ENCODE measurements at regions not wholly inside any gene's neighbourhood (a gene's known extent, or its start where the extent isn't known, plus 50 kb on each side); places are given as distances from the start of the nearest gene placed in this dataset.

GRCh38 chr5:18985171-18985758, 1002.7 kb downstream of the CDH18 start:
- H3K4me3 ChIP-seq (ENCODE audit: low read depth, low read length) = no peak overlapping the region
- TF ChIP-seq CTCF (IDR thresholded peaks at IDR 0.05; ENCODE audit: insufficient read depth in 1 of 2, low read depth in 1 of 2, low read length in 1 of 2, severe bottlenecking in 1 of 2, unreplicated experiment in 1 of 2) = no peak
- no peaks in the 10 kb centered on the region for H3K4me1 Mint-ChIP-seq (ENCODE audit: low read depth, unreplicated experiment)
- H3K36me3 ChIP-seq (ENCODE audit: control insufficient read depth, insufficient read depth, low read length) = no peaks in the 10 kb centered on the region
- no peaks in the 10 kb centered on the region for H3K9me3 Mint-ChIP-seq (ENCODE audit: unreplicated experiment)
- POLR2A ChIA-PET = no interaction called here
- no peaks in the 10 kb centered on the region for H3K4me1 ChIP-seq
- intact Hi-C loops (cut with micrococcal nuclease; ENCODE audit: unreplicated experiment) = no loop called here
- no peak overlapping the region for H3K4me3 Mint-ChIP-seq (ENCODE audit: unreplicated experiment)
- DNase-seq = no peak
- H3K27ac Mint-ChIP-seq (ENCODE audit: unreplicated experiment) = no peak overlapping the region
- H3K9me3 ChIP-seq = no peaks in the 10 kb centered on the region
- H3K27me3 Mint-ChIP-seq (ENCODE audit: insufficient read depth, unreplicated experiment) = no peaks in the 10 kb centered on the region
- no peaks in the 10 kb centered on the region for H3K36me3 Mint-ChIP-seq (ENCODE audit: insufficient read depth, unreplicated experiment)
- CTCF ChIA-PET = no interaction called here
- H3K27me3 ChIP-seq (replicated peaks; ENCODE audit: control insufficient read depth, insufficient read depth, low read length) = no peaks in the 10 kb centered on the region
- BruUV-seq (replicated peaks) = no TSS peak

DNA sequence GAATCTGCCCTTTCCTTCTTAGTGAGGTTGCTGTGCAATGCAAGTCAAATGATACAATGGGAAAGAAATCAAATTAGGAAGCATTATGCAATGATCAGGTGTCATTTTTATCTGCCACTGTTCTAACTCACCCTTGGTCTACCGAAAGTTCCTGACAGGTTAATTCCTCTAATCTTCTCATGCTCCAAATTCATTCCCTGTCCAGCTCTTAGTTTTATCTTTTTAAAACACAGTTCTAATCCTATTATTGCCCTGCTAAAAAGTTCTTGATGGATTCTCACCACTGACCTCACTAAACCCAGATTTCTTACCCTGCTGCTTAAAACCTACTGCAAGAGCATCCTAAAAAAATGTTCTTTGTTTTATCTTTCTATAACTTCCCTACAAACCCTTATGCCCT, 1000.9 kb downstream of the CDH18 start:
- no TSS peak for BruUV-seq (replicated peaks)
- Mint-ChIP-seq H3K9me3 (ENCODE audit: unreplicated experiment) (no peaks in the 10 kb centered on the region), H3K4me3 (ENCODE audit: unreplicated experiment) (no peak overlapping the region), H3K27ac (ENCODE audit: unreplicated experiment) (no peak overlapping the region), H3K4me1 (ENCODE audit: low read depth, unreplicated experiment) (no peaks in the 10 kb centered on the region), H3K36me3 (ENCODE audit: insufficient read depth, unreplicated experiment) (no peaks in the 10 kb centered on the region), H3K27me3 (ENCODE audit: insufficient read depth, unreplicated experiment) (no peaks in the 10 kb centered on the region)
- no peaks in the 10 kb centered on the region for H3K27me3 ChIP-seq (replicated peaks; ENCODE audit: control insufficient read depth, insufficient read depth, low read length)
- ChIA-PET POLR2A (no interaction called here), CTCF (no interaction called here)
- no peak overlapping the region for H3K4me3 ChIP-seq (ENCODE audit: low read depth, low read length)
- DNase-seq = no peak
- no peaks in the 10 kb centered on the region for H3K4me1 ChIP-seq
- no peaks in the 10 kb centered on the region for H3K36me3 ChIP-seq (ENCODE audit: control insufficient read depth, insufficient read depth, low read length)
- H3K9me3 ChIP-seq = no peaks in the 10 kb centered on the region
- intact Hi-C loops (cut with micrococcal nuclease; ENCODE audit: unreplicated experiment) = no loop called here
- no peak for TF ChIP-seq CTCF (IDR thresholded peaks at IDR 0.05; ENCODE audit: insufficient read depth in 1 of 2, low read depth in 1 of 2, low read length in 1 of 2, severe bottlenecking in 1 of 2, unreplicated experiment in 1 of 2)

DNA sequence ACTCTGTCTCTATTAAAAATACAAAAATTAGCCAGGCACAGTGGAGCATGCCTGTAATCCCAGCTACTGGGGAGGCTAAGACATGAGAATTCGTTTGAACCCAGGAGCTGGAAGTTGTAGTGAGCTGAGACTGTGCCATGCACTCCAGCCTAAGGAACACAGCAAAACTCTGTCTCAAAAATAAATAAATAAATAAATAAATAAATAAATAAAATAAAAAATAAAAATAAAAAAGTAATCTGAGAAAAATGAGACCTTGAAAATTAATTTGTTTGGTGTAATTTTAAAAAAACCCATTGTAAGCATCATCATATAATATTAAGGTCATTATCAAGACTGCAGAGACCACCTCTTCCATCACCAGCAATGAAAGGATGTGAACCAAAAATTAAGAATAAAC, 997.1 kb downstream of the CDH18 start:
- no peak for TF ChIP-seq CTCF (IDR thresholded peaks at IDR 0.05; ENCODE audit: insufficient read depth in 1 of 2, low read depth in 1 of 2, low read length in 1 of 2, severe bottlenecking in 1 of 2, unreplicated experiment in 1 of 2)
- DNase-seq = no peak
- CTCF ChIA-PET = no interaction called here
- H3K4me1 Mint-ChIP-seq (ENCODE audit: low read depth, unreplicated experiment) = no peaks in the 10 kb centered on the region
- H3K9me3 Mint-ChIP-seq (ENCODE audit: unreplicated experiment) = no peaks in the 10 kb centered on the region
- POLR2A ChIA-PET = no interaction called here
- Histone ChIP-seq H3K4me1 (no peaks in the 10 kb centered on the region), H3K36me3 (ENCODE audit: control insufficient read depth, insufficient read depth, low read length) (no peaks in the 10 kb centered on the region), H3K27me3 (replicated peaks; ENCODE audit: control insufficient read depth, insufficient read depth, low read length) (no peaks in the 10 kb centered on the region), H3K9me3 (no peaks in the 10 kb centered on the region), H3K4me3 (ENCODE audit: low read depth, low read length) (no peak overlapping the region)
- no TSS peak for BruUV-seq (replicated peaks)
- H3K27me3 Mint-ChIP-seq (ENCODE audit: insufficient read depth, unreplicated experiment) = no peaks in the 10 kb centered on the region
- intact Hi-C loops (cut with micrococcal nuclease; ENCODE audit: unreplicated experiment) = no loop called here
- no peak overlapping the region for H3K4me3 Mint-ChIP-seq (ENCODE audit: unreplicated experiment)
- no peak overlapping the region for H3K27ac Mint-ChIP-seq (ENCODE audit: unreplicated experiment)
- H3K36me3 Mint-ChIP-seq (ENCODE audit: insufficient read depth, unreplicated experiment) = peaks cover 4% of the 10 kb centered on the region
